PC-9 (cell line): ENCODE measurements at regions not wholly inside any gene's neighbourhood (a gene's known extent, or its start where the extent isn't known, plus 50 kb on each side); places are given as distances from the start of the nearest gene placed in this dataset.

ENCODE experiments used
- CTCF ChIP-seq: fragments of 200-600 bp; sonication (generic); conservative IDR thresholded peaks from 2 replicates; pipeline ENCODE4 v1.6.1; 2017; ENCODE audit warnings: mixed run types, antibody characterized with exemption, mild to moderate bottlenecking, moderate library complexity
- EZH2 ChIP-seq: fragments of 200-600 bp; sonication (generic); IDR thresholded peaks from 2 replicates; pipeline ENCODE4 v1.8.0; 2017; ENCODE audit warnings: antibody characterized with exemption, low read depth

DNA sequence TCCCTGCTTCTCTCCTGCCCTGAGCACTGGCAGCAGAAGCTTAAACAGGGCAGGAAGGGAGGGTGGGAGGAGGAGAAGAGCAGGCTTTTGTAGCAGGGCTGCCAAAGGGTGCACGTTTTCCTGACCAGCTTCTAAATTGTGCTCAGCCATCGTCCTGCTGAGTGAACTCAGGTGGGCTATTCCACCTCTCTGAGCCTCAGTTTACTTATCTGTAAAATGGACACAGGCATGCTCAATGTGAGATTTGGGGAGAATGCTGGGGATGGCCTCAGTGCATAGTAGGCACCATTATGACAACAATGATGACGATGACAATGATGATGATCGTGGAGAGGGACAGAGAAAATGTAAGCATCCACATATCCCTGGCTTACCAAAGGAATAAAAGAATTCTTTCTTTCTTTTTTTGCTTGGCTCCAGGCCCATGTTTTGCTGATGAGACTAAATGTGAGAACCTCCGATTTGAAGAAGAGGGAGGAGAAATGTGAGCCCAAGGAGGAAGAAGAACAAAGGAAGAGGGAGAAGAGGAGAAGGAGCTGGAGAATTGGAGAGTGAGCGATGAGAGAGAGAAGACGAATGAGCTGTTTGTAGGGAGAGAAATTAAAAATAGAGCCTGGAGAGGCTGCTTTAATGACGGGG is 105.5 kb upstream of the MYL2 start:
- TF ChIP-seq CTCF = no peak
- TF ChIP-seq EZH2 = no peak
